Uterus (tissue), 2 donors: ENCODE measurements at regions not wholly inside any gene's neighbourhood (a gene's known extent, or its start where the extent isn't known, plus 50 kb on each side); places are given as distances from the start of the nearest gene placed in this dataset.

Source experiments
- CTCF ChIP-seq, 4 experiments: fragments of 200-600 bp in 2 of 4; fragments of 450-650 bp in 2 of 4; sonication (generic) in 2 of 4; IDR thresholded peaks; one replicate each; pipeline ENCODE4 v1.5.1; 2016 to 2019; ENCODE audit warnings: antibody characterized with exemption in 4 of 4, mild to moderate bottlenecking in 2 of 4, moderate library complexity in 1 of 4
- POLR2A ChIP-seq, 2 donors: fragments of 450-650 bp; IDR thresholded peaks; one replicate each; pipeline ENCODE4 v1.6.1; 2016; ENCODE audit warnings: antibody characterized with exemption in 2 of 2, mild to moderate bottlenecking in 1 of 2, moderate library complexity in 1 of 2

- no peak for TF ChIP-seq CTCF (IDR thresholded peaks at IDR 0.05)
- no peak for TF ChIP-seq POLR2A (IDR thresholded peaks at IDR 0.05)
These were observed 113.0 kb downstream of the MANEA start for GRCh38 chr6:95690328-95690727.
